Fibroblast of peridontal ligament (primary cell): ENCODE measurements at regions not wholly inside any gene's neighbourhood (a gene's known extent, or its start where the extent isn't known, plus 50 kb on each side); places are given as distances from the start of the nearest gene placed in this dataset.
"Not testable (repeated sequence)": the region's sequence is repeated elsewhere in the genome, so short reads cannot be mapped to it uniquely, and the experiment has no call there.

Source experiments
- DNase-seq: peaks from one replicate; pipeline ENCODE4 v3.0.0-alpha.2; 2010; ENCODE audit errors: extremely low read depth

DNA sequence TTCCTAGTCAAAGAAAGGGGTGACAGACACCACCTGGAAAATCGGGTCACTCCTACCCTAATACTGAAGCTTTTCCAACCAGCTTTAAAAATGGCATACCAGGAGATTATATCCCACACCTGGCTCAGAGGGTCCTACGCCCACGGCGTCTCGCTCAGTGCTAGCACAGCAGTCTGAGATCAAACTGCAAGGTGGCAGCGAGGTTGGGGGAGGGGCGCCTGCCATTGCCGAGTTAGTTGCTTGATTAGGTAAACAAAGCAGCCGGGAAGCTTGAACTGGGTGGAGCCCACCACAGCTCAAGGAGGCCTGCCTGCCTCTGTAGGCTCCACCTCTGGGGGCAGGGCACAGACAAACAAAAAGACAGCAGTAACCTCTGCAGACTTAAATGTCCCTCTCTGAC, 127.1 kb downstream of the NXPE2 start:
- DNase-seq, result not testable (repeated sequence)

DNA sequence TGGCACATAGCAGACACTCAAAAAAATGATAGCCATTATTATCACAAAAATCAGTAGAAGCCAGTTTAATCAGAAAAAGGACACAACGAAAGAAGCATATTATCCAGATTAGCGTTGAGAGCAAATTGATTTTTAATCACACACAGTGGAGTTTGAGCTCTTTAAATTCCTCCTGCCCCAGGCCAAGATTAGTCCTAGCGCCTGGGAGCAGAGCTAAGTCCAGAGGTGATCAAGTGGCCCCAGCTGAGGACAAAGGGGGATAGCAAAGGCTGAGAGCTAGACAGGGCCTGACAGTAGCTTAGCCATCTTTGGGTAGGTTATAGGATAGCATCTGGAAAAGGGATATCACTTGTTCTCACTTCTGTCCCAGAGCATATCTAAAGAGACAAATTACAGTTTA, 133.6 kb downstream of the NXPE2 start:
- DNase-seq, result no peak

DNA sequence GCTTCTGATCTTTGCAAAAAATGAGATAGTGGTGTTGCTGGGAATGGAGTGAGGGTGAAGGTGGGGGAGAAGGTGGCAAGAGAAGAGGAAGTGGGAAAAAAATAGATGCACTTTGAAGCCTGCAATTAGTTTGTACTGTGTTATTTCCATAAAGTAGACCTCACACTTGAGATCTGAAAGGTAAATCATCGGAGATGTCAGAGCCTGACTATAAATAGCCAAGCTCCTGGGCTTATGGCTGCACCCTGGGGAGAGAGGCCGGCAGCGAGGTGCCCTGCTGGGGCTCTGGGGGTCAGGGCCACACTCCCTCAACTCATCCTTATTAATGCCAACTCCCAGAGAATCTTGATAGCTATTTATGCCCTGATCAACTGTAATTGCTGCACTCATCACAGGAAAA, 134.4 kb downstream of the NXPE2 start:
- DNase-seq, result no peak

- DNase-seq, result no peak
Measured at GRCh38 chr11:114813189-114813718, 134.9 kb downstream of the NXPE2 start.

DNA sequence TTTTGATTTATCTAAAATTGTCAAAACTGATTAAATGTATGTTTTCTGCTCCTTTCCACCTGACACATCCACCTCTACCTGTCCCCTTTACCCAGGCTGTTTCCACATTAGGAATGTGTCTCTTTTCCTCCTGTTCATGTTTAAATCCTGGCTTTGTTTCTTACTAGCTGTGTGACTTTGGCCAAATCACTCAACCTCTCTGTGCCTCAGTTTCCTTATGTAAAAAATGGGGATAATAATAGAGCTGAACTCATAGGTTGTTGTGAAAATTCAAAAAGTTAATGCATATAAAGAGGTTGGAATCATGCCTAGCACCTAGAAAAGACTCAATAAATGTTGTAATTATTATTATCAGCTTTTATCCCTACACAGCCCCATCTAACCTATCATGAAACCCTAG, 136.8 kb downstream of the NXPE2 start:
- DNase-seq, result no peak

DNA sequence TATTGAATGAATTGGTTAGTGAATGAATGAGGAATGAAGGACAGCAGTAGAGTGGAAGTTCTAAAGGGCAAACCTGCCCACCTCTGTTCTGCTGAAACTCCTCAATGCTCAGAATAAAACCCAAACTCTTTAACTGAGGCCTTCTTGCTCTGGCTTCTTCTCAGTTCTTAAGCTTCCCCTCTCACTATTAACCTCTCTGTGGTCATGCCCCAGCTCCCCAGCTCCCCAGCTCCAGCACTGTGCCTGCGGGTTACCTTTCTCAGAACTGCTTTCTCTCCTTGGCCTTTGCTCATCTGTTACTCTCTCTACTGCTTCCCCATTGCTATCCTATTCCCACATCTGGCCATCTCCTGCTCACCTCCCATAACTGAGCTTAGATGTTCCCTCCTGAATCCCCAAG, 137.4 kb downstream of the NXPE2 start:
- DNase-seq, result no peak

DNA sequence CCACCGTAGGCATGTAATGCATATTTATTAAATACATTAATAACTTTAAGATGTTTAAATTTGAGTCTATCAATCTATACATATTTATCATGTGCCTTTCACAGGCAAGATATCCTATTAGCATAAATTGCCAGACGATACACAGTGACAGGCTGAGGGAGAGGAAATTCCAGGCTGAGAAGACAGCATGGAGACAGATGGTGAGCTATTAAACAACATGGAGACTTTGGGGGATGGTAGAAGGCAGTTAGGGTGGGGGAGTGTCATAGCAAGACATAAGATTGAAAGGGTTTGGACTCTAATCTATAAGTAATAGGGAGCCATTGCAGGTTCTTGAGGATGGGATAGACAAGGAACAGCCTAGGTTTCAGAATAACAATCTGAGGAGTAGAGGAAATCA, 138.5 kb downstream of the NXPE2 start:
- DNase-seq, result no peak

DNA sequence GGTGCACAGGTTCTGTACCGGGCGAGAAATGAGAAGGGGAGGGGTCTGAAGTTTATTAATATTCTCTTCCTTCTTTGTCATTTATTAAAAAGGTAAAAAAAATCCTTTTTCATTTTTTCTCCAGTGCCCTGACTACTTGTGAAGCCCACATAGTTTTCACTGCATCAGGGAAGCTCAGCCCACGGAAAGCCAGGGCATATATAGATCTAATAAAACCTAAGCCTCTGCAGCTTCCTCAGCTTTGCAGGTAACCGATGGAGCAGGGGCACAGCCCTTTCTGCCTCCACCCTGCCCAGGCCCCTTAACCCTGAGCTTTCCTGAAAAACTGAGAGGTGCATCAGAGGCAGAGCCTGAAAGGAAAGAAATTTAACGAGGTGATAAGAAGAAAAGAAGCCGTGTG, 140.1 kb downstream of the NXPE2 start:
- DNase-seq, result no peak

DNA sequence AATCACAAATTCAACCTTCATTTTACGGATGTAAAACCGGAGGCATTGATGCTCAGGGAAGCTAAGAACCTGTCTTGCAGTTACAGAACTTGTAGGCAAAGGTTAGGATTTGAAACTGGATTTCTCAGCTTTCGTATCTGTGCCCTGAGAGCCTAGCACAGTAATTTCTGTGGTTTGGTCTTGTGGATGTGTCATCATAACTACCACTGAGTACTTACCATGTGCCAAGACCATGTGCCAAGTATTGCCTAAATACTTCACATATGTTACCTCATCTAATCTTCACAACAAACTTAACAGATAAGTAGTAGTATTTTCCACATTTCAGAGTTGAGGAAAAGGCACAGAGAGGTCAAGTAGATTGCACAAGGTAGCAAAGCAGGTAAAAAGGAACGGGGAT, 140.7 kb downstream of the NXPE2 start:
- DNase-seq, result no peak

GRCh38 chr11:114820621-114821020, 142.3 kb downstream of the NXPE2 start:
- no peak for DNase-seq

- no peak for DNase-seq
Measured at GRCh38 chr11:114821621-114822412, 143.5 kb downstream of the NXPE2 start.

- DNase-seq, result no peak
Measured at GRCh38 chr11:114826910-114827442, 148.6 kb downstream of the NXPE2 start.

GRCh38 chr11:114827736-114828135, 149.4 kb downstream of the NXPE2 start:
- DNase-seq, result no peak

- no peak for DNase-seq
Measured at GRCh38 chr11:114832532-114833125, 154.3 kb downstream of the NXPE2 start.

GRCh38 chr11:114836161-114836560, 157.8 kb downstream of the NXPE2 start:
- no peak for DNase-seq

GRCh38 chr11:114844896-114845295, 166.6 kb downstream of the NXPE2 start:
- no peak for DNase-seq

DNA sequence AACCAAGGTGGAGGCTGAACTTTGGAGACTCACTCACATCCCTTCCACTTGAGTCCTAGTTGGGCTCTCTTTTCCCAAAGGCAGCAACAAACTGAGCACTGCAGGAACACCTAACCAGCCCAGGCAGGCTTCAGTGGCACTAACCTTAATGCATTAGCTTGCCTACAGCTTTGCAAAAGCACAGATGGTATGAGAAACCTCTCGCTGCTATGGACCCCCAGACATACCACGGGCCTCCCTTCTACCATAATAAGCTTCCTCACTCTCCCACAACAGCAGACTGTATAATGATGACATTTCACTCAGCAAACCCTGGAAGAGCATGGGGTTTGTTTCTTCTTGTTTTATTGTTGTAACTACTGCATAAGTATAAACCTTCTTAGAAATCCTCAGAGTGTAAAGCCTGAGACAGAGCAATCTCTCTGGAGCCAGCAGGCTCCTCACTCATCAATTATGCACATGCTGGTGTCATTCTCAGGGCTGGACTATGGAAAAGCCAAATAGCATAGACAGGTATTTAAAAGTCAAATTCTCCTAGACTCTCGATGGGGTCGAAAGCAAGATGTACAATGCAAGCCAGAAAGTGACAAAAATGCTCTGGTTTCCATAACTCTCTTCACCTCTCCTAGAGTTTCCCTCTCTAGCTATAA, 167.6 kb downstream of the NXPE2 start:
- no peak for DNase-seq

- DNase-seq, result no peak
Measured at GRCh38 chr11:114846416-114846791, 168.1 kb downstream of the NXPE2 start.

DNA sequence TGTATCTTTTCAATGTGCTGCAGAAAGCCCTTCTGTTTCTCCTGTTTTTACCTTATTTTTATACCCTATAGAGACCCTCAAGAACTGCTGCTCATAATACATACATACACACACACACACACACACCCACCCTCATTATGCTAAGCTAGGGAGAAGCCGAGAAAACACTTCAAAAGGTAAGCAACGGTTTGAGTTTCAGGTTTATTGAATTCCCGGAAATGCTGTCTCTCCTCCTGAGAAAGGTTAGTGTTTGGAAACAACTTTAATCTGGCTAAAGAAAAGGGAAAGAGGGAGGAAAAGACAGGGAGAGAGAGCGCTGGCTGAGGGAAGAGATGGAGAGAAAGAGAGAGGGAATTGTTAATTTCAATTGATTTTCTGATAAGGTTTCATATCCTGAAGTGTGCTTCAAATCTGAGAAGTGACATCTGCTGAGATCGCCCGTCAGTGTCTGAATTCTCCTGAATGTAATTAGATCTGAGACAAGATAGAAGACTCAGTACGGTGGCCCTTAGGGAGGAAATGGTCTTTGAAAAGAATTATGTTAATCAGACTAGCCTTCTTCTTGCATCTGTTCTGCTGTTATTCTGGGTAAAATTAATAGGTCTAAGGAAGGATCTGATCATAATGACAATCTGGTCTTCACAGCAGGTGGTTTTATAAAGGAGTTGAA, 169.1 kb downstream of the NXPE2 start:
- DNase-seq, result no peak

DNA sequence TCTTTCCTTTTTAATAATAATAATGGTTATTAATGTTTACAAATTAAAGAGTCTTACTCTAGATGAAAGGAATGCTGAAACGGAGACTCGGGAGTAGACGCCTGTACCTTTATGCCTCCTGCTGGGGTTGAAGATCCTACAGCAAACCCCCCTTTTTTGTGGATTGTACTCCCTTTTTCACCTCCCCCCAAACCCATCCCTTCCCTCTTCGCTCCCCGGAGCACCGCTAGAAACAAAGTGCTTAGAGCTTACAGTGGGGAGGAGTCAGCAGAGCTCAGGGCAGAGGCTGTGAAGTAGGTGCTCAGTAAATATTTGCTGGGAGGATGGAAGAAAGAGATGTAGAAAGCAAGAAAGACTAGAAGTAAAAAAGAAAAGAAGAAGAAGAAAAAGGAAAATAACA, 169.7 kb downstream of the NXPE2 start:
- no peak for DNase-seq

GRCh38 chr11:114857281-114857680, 179.0 kb downstream of the NXPE2 start:
- no peak for DNase-seq

- DNase-seq, result no peak
Measured at GRCh38 chr11:114864896-114865295, 186.6 kb downstream of the NXPE2 start.
